ENCODE measurements at regions not wholly inside any gene's neighbourhood (a gene's known extent, or its start where the extent isn't known, plus 50 kb on each side); places are given as distances from the start of the nearest gene placed in this dataset.

GRCh38 chr3:146884296-146884695 is 279.1 kb upstream of the PLSCR5 start:
- Mint-ChIP-seq H3K4me3 (ENCODE audit: unreplicated experiment) (no peak overlapping the region), H3K36me3 (ENCODE audit: low read depth, unreplicated experiment) (no peaks in the 10 kb centered on the region), H3K4me1 (ENCODE audit: unreplicated experiment) (peaks cover 4% of the 10 kb centered on the region), H3K27ac (ENCODE audit: unreplicated experiment) (no peak overlapping the region), H3K27me3 (ENCODE audit: unreplicated experiment) (no peaks in the 10 kb centered on the region), H3K9me3 (ENCODE audit: unreplicated experiment) (no peaks in the 10 kb centered on the region)
- DNase-seq (ENCODE audit: low spot score) = no peak
- no peak for TF ChIP-seq CTCF (IDR thresholded peaks at IDR 0.05; ENCODE audit: unreplicated experiment)

- no peak for DNase-seq (ENCODE audit: low spot score)
- Mint-ChIP-seq H3K27me3 (ENCODE audit: unreplicated experiment) (no peaks in the 10 kb centered on the region), H3K27ac (ENCODE audit: unreplicated experiment) (no peak overlapping the region), H3K4me1 (ENCODE audit: unreplicated experiment) (peaks cover 4% of the 10 kb centered on the region), H3K4me3 (ENCODE audit: unreplicated experiment) (no peak overlapping the region), H3K9me3 (ENCODE audit: unreplicated experiment) (no peaks in the 10 kb centered on the region), H3K36me3 (ENCODE audit: low read depth, unreplicated experiment) (no peaks in the 10 kb centered on the region)
- TF ChIP-seq CTCF (IDR thresholded peaks at IDR 0.05; ENCODE audit: unreplicated experiment) = no peak
Measured at GRCh38 chr3:146883288-146883687, 278.1 kb upstream of the PLSCR5 start.

GRCh38 chr3:146881966-146882760 is 277.0 kb upstream of the PLSCR5 start:
- Mint-ChIP-seq H3K27me3 (ENCODE audit: unreplicated experiment) (no peaks in the 10 kb centered on the region), H3K36me3 (ENCODE audit: low read depth, unreplicated experiment) (no peaks in the 10 kb centered on the region), H3K4me3 (ENCODE audit: unreplicated experiment) (no peak overlapping the region), H3K27ac (ENCODE audit: unreplicated experiment) (no peak overlapping the region), H3K4me1 (ENCODE audit: unreplicated experiment) (peaks cover 4% of the 10 kb centered on the region), H3K9me3 (ENCODE audit: unreplicated experiment) (no peaks in the 10 kb centered on the region)
- DNase-seq (ENCODE audit: low spot score) = no peak
- TF ChIP-seq CTCF (IDR thresholded peaks at IDR 0.05; ENCODE audit: unreplicated experiment) = no peak

GRCh38 chr3:146881356-146881755 is 276.2 kb upstream of the PLSCR5 start:
- Mint-ChIP-seq H3K27ac (ENCODE audit: unreplicated experiment) (no peak overlapping the region), H3K4me3 (ENCODE audit: unreplicated experiment) (no peak overlapping the region), H3K4me1 (ENCODE audit: unreplicated experiment) (peaks cover 4% of the 10 kb centered on the region), H3K9me3 (ENCODE audit: unreplicated experiment) (no peaks in the 10 kb centered on the region), H3K36me3 (ENCODE audit: low read depth, unreplicated experiment) (no peaks in the 10 kb centered on the region), H3K27me3 (ENCODE audit: unreplicated experiment) (no peaks in the 10 kb centered on the region)
- DNase-seq (ENCODE audit: low spot score) = no peak
- TF ChIP-seq CTCF (IDR thresholded peaks at IDR 0.05; ENCODE audit: unreplicated experiment) = no peak

GRCh38 chr3:146873748-146874147 is 268.6 kb upstream of the PLSCR5 start:
- peaks cover 2% of the 10 kb centered on the region for H3K27me3 Mint-ChIP-seq (ENCODE audit: unreplicated experiment)
- no peak overlapping the region for H3K27ac Mint-ChIP-seq (ENCODE audit: unreplicated experiment)
- no peak for DNase-seq (ENCODE audit: low spot score)
- TF ChIP-seq CTCF (IDR thresholded peaks at IDR 0.05; ENCODE audit: unreplicated experiment) = no peak
- H3K36me3 Mint-ChIP-seq (ENCODE audit: low read depth, unreplicated experiment) = no peaks in the 10 kb centered on the region
- H3K9me3 Mint-ChIP-seq (ENCODE audit: unreplicated experiment) = no peaks in the 10 kb centered on the region
- H3K4me3 Mint-ChIP-seq (ENCODE audit: unreplicated experiment) = no peak overlapping the region
- H3K4me1 Mint-ChIP-seq (ENCODE audit: unreplicated experiment) = no peaks in the 10 kb centered on the region
